ENCODE measurements at regions not wholly inside any gene's neighbourhood (a gene's known extent, or its start where the extent isn't known, plus 50 kb on each side); places are given as distances from the start of the nearest gene placed in this dataset.

- in situ Hi-C loops (cut with MboI; ENCODE audit: low pct_unique_long_range_greater_than_20kb, low sequenced_read_pairs), result no loop called here
- no peak for DNase-seq
Measured at GRCh38 chr10:117689566-117689965, 147.0 kb downstream of the EMX2 start.

- DNase-seq, result no peak
- in situ Hi-C loops (cut with MboI; ENCODE audit: low pct_unique_long_range_greater_than_20kb, low sequenced_read_pairs), result no loop called here
Measured at GRCh38 chr10:117690359-117690758, 147.8 kb downstream of the EMX2 start.

- in situ Hi-C loops (cut with MboI; ENCODE audit: low pct_unique_long_range_greater_than_20kb, low sequenced_read_pairs), result no loop called here
- no peak for DNase-seq
Measured at GRCh38 chr10:117694190-117694589, 151.6 kb downstream of the EMX2 start.

GRCh38 chr10:117697402-117697801 lies 154.9 kb downstream of the EMX2 start:
- DNase-seq, result no peak
- in situ Hi-C loops (cut with MboI; ENCODE audit: low pct_unique_long_range_greater_than_20kb, low sequenced_read_pairs), result no loop called here

GRCh38 chr10:117698809-117699208 lies 156.3 kb downstream of the EMX2 start:
- in situ Hi-C loops (cut with MboI; ENCODE audit: low pct_unique_long_range_greater_than_20kb, low sequenced_read_pairs), result no loop called here
- no peak for DNase-seq

- DNase-seq, result no peak
- in situ Hi-C loops (cut with MboI; ENCODE audit: low pct_unique_long_range_greater_than_20kb, low sequenced_read_pairs), result no loop called here
Measured at GRCh38 chr10:117699436-117700075, 157.0 kb downstream of the EMX2 start.

- no peak for DNase-seq
- in situ Hi-C loops (cut with MboI; ENCODE audit: low pct_unique_long_range_greater_than_20kb, low sequenced_read_pairs), result no loop called here
Measured at GRCh38 chr10:117710181-117710798, 167.7 kb downstream of the EMX2 start.

GRCh38 chr10:117716889-117717288 lies 174.3 kb downstream of the EMX2 start:
- in situ Hi-C loops (cut with MboI; ENCODE audit: low pct_unique_long_range_greater_than_20kb, low sequenced_read_pairs), result no loop called here
- no peak for DNase-seq

GRCh38 chr10:117718986-117719920 lies 176.7 kb downstream of the EMX2 start:
- in situ Hi-C loops (cut with MboI; ENCODE audit: low pct_unique_long_range_greater_than_20kb, low sequenced_read_pairs), result no loop called here
- no peak for DNase-seq

GRCh38 chr10:117720931-117721835 lies 178.6 kb downstream of the EMX2 start:
- in situ Hi-C loops (cut with MboI; ENCODE audit: low pct_unique_long_range_greater_than_20kb, low sequenced_read_pairs), result no loop called here
- no peak for DNase-seq

GRCh38 chr10:117721873-117722272 lies 179.3 kb downstream of the EMX2 start:
- in situ Hi-C loops (cut with MboI; ENCODE audit: low pct_unique_long_range_greater_than_20kb, low sequenced_read_pairs), result no loop called here
- DNase-seq, result no peak

GRCh38 chr10:117723343-117723742 lies 180.8 kb downstream of the EMX2 start:
- in situ Hi-C loops (cut with MboI; ENCODE audit: low pct_unique_long_range_greater_than_20kb, low sequenced_read_pairs), result no loop called here
- no peak for DNase-seq

GRCh38 chr10:117725993-117726392 lies 183.4 kb downstream of the EMX2 start:
- in situ Hi-C loops (cut with MboI; ENCODE audit: low pct_unique_long_range_greater_than_20kb, low sequenced_read_pairs), result no loop called here
- DNase-seq, result no peak

GRCh38 chr10:117726596-117727295 lies 184.2 kb downstream of the EMX2 start:
- in situ Hi-C loops (cut with MboI; ENCODE audit: low pct_unique_long_range_greater_than_20kb, low sequenced_read_pairs), result no loop called here
- DNase-seq, result no peak

- DNase-seq, result no peak
- in situ Hi-C loops (cut with MboI; ENCODE audit: low pct_unique_long_range_greater_than_20kb, low sequenced_read_pairs), result no loop called here
Measured at GRCh38 chr10:117727421-117727820, 184.9 kb downstream of the EMX2 start.

GRCh38 chr10:117728087-117728486 lies 185.5 kb downstream of the EMX2 start:
- in situ Hi-C loops (cut with MboI; ENCODE audit: low pct_unique_long_range_greater_than_20kb, low sequenced_read_pairs), result no loop called here
- no peak for DNase-seq

GRCh38 chr10:117729156-117729555 lies 186.6 kb downstream of the EMX2 start:
- in situ Hi-C loops (cut with MboI; ENCODE audit: low pct_unique_long_range_greater_than_20kb, low sequenced_read_pairs), result no loop called here
- DNase-seq, result no peak

GRCh38 chr10:117731121-117731791 lies 188.7 kb downstream of the EMX2 start:
- in situ Hi-C loops (cut with MboI; ENCODE audit: low pct_unique_long_range_greater_than_20kb, low sequenced_read_pairs), result no loop called here
- no peak for DNase-seq

Data from KBM-7 (cell line).